ENCODE measurements at regions not wholly inside any gene's neighbourhood (a gene's known extent, or its start where the extent isn't known, plus 50 kb on each side); places are given as distances from the start of the nearest gene placed in this dataset.

GRCh38 chr3:153041181-153041580 is 120.8 kb upstream of the RAP2B start:
- TF ChIP-seq EZH2phosphoT487 (IDR thresholded peaks at IDR 0.05; ENCODE audit: low read length), result no peak
- TF ChIP-seq CTCF (IDR thresholded peaks at IDR 0.05; ENCODE audit: low read length), result no peak
- TF ChIP-seq EZH2 (optimal IDR thresholded peaks at IDR 0.05; ENCODE audit: low read depth, low read length), result no peak
- DNase-seq, result no peak
- Histone ChIP-seq H3K27ac (ENCODE audit: low read length) (no peak overlapping the region), H4K20me1 (ENCODE audit: insufficient read depth, low read length) (no peaks in the 10 kb centered on the region), H3K4me2 (ENCODE audit: low read depth, low read length) (no peak overlapping the region), H3K27me3 (replicated peaks; ENCODE audit: insufficient read depth, low read length) (no peaks in the 10 kb centered on the region), H3F3A (ENCODE audit: insufficient read depth, low read length) (no peaks in the 10 kb centered on the region), H3K4me3 (ENCODE audit: low read length) (no peak overlapping the region), H3K36me3 (replicated peaks; ENCODE audit: insufficient read depth, low read length) (no peaks in the 10 kb centered on the region), H3K9me3 (replicated peaks; ENCODE audit: insufficient read depth, low read length) (no peaks in the 10 kb centered on the region), H3K9me2 (replicated peaks; ENCODE audit: insufficient read depth, low read length) (no peaks in the 10 kb centered on the region), H3K79me2 (ENCODE audit: low read length) (no peaks in the 10 kb centered on the region), H3K4me1 (ENCODE audit: low read length) (0 out of 2 replicates have a peak, but pooled peaks cover 4% of the 10 kb centered on the region), H3K9ac (ENCODE audit: low read length) (no peak overlapping the region), H2AFZ (ENCODE audit: low read length) (no peak overlapping the region)

- DNase-seq, result no peak
- H3K36me3 ChIP-seq (replicated peaks; ENCODE audit: insufficient read depth, low read length), result no peaks in the 10 kb centered on the region
- 0 out of 2 replicates have a peak, but pooled peaks cover 4% of the 10 kb centered on the region for H3K4me1 ChIP-seq (ENCODE audit: low read length)
- H3K4me2 ChIP-seq (ENCODE audit: low read depth, low read length), result no peak overlapping the region
- H3F3A ChIP-seq (ENCODE audit: insufficient read depth, low read length), result no peaks in the 10 kb centered on the region
- H3K27ac ChIP-seq (ENCODE audit: low read length), result no peak overlapping the region
- H3K4me3 ChIP-seq (ENCODE audit: low read length), result no peak overlapping the region
- H2AFZ ChIP-seq (ENCODE audit: low read length), result no peak overlapping the region
- no peak for TF ChIP-seq EZH2phosphoT487 (IDR thresholded peaks at IDR 0.05; ENCODE audit: low read length)
- TF ChIP-seq EZH2 (optimal IDR thresholded peaks at IDR 0.05; ENCODE audit: low read depth, low read length), result no peak
- TF ChIP-seq CTCF (IDR thresholded peaks at IDR 0.05; ENCODE audit: low read length), result no peak
- no peaks in the 10 kb centered on the region for H3K79me2 ChIP-seq (ENCODE audit: low read length)
- no peaks in the 10 kb centered on the region for H4K20me1 ChIP-seq (ENCODE audit: insufficient read depth, low read length)
- no peaks in the 10 kb centered on the region for H3K9me3 ChIP-seq (replicated peaks; ENCODE audit: insufficient read depth, low read length)
- H3K9me2 ChIP-seq (replicated peaks; ENCODE audit: insufficient read depth, low read length), result no peaks in the 10 kb centered on the region
- no peaks in the 10 kb centered on the region for H3K27me3 ChIP-seq (replicated peaks; ENCODE audit: insufficient read depth, low read length)
- H3K9ac ChIP-seq (ENCODE audit: low read length), result no peak overlapping the region
Observed at GRCh38 chr3:153042088-153042487, 119.9 kb upstream of the RAP2B start.

- DNase-seq, result no peak
- Histone ChIP-seq H3K79me2 (ENCODE audit: low read length) (no peaks in the 10 kb centered on the region), H3K9me2 (replicated peaks; ENCODE audit: insufficient read depth, low read length) (no peaks in the 10 kb centered on the region), H3K4me1 (ENCODE audit: low read length) (0 out of 2 replicates have a peak, but pooled peaks cover 4% of the 10 kb centered on the region), H3F3A (ENCODE audit: insufficient read depth, low read length) (no peaks in the 10 kb centered on the region), H3K36me3 (replicated peaks; ENCODE audit: insufficient read depth, low read length) (no peaks in the 10 kb centered on the region), H4K20me1 (ENCODE audit: insufficient read depth, low read length) (no peaks in the 10 kb centered on the region), H3K9ac (ENCODE audit: low read length) (no peak overlapping the region), H2AFZ (ENCODE audit: low read length) (no peak overlapping the region), H3K9me3 (replicated peaks; ENCODE audit: insufficient read depth, low read length) (no peaks in the 10 kb centered on the region), H3K4me2 (ENCODE audit: low read depth, low read length) (no peak overlapping the region), H3K27ac (ENCODE audit: low read length) (no peak overlapping the region), H3K27me3 (replicated peaks; ENCODE audit: insufficient read depth, low read length) (no peaks in the 10 kb centered on the region), H3K4me3 (ENCODE audit: low read length) (no peak overlapping the region)
- TF ChIP-seq EZH2phosphoT487 (IDR thresholded peaks at IDR 0.05; ENCODE audit: low read length), result no peak
- TF ChIP-seq EZH2 (optimal IDR thresholded peaks at IDR 0.05; ENCODE audit: low read depth, low read length), result no peak
- no peak for TF ChIP-seq CTCF (IDR thresholded peaks at IDR 0.05; ENCODE audit: low read length)
Observed at GRCh38 chr3:153043729-153044328, 118.2 kb upstream of the RAP2B start.

Measured in MM.1S (cell line).